Skeletal muscle cell (primary cell): ENCODE measurements at regions not wholly inside any gene's neighbourhood (a gene's known extent, or its start where the extent isn't known, plus 50 kb on each side); places are given as distances from the start of the nearest gene placed in this dataset.
"Not testable (repeated sequence)": the region's sequence is repeated elsewhere in the genome, so short reads cannot be mapped to it uniquely, and the experiment has no call there.

Experiments
- DNase-seq: peaks from one replicate; pipeline ENCODE4 v3.0.0-alpha.2; 2010; ENCODE audit warnings: low read depth
- H3K4me3 ChIP-seq: 2 replicates; pipeline ENCODE4 v1.5.1; 2011; ENCODE audit warnings: low read depth, mild to moderate bottlenecking, control low read depth, low read length, moderate library complexity

GRCh38 chr2:63735931-63736330 is 105.8 kb upstream of the UGP2 start:
- DNase-seq, result no peak
- no peak overlapping the region for H3K4me3 ChIP-seq

- no peak for DNase-seq
- H3K4me3 ChIP-seq, result no peak overlapping the region
Observed at GRCh38 chr2:63736354-63736753, 105.3 kb upstream of the UGP2 start.

GRCh38 chr2:63737081-63737751 is 104.5 kb upstream of the UGP2 start:
- no peak overlapping the region for H3K4me3 ChIP-seq
- DNase-seq, result no peak

- H3K4me3 ChIP-seq, result no peak overlapping the region
- no peak for DNase-seq
Observed at GRCh38 chr2:63738019-63738418, 103.7 kb upstream of the UGP2 start.

DNA sequence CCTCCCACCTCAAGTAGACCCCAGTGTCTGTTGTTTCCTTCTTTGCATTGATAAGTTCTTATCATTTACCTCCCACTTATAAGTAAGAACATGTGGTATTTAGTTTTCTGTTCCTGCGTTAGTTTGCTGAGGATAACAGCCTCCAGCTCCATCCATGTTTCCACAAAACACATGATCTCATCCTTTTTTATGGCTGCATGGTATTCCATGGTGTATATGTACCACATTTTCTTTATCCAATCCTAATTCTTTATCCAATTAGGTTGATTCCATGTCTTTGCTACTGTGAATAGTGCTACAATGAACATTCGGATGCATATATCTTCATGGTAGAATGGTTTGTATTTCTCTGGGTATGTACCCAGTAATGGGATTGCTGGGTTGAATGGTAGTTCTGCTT is 102.5 kb upstream of the UGP2 start:
- not testable (repeated sequence) for DNase-seq, H3K4me3 ChIP-seq

GRCh38 chr2:63740020-63740419 is 101.7 kb upstream of the UGP2 start:
- no peak for DNase-seq
- H3K4me3 ChIP-seq, result no peak overlapping the region

DNA sequence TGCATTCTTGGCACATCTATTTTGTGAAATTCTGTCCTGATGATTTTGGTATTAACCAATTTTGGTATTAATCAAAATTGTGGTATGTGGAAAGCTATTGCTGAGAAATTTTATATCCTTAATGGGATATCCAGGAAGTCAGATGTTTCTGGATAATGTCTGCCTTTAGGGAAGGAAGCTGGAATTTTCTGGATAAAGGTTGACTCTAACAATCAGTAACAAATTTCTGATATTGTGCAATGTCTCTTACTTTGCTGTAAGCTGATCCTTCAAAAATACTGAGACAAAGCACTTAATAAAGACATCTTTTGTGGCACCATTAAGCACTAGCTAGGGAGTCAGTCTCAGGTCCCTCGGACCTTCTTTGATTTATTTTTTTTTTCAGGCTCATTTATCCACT is 100.8 kb upstream of the UGP2 start:
- no peak overlapping the region for H3K4me3 ChIP-seq
- no peak for DNase-seq

DNA sequence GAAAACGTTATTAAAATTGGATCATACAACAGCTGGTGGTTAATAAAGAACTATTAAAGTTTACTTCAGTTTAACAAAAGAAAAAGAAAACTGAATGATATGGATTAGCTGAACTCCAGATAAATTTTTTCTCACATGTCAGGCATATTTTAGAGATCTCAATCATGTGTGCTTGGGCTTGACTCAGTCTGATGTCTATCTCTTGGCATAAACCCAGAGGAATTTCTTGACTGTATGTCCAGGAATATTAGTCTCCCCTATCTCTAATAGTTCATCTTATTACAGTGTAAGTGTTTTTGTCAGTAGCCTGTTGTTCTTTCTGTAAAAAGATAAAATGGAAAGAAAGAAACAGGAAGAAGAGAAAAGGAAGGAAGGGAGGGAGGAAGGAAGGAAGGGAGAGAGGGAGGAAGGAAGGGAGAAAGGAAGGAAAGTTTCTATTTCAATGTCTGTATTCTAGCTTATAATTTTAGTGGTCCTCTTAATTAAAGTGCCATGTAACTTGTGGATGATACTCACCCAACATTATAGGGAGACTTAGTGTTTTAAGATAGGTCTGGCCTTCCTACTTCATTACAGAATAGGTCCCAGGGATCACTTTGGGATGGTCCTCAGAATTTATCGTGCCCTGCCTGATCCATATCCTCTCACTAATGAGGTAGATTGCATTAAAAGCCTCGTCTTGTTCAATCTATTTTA is 99.7 kb upstream of the UGP2 start:
- H3K4me3 ChIP-seq, result no peak overlapping the region
- no peak for DNase-seq

DNA sequence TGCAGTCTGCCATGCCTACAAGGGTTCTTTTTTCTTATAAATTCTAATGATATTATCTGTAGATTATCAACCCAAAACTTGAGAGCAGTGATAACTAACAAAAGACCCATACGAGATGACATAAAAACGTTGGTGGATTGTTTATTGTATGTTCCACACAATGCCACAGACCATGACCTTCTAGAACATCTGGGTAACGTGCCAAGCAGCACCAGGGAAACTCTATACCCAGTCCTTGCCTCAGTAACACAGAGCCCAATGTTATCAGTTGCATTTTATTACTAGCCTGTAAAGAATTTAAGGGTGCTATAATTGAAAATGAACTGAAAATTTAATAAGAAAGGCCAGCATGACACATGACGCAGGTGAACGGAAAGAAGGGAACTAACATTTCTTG is 99.1 kb upstream of the UGP2 start:
- DNase-seq, result no peak
- no peak overlapping the region for H3K4me3 ChIP-seq

GRCh38 chr2:63743170-63743981 is 98.3 kb upstream of the UGP2 start:
- DNase-seq, result no peak
- no peak overlapping the region for H3K4me3 ChIP-seq

DNA sequence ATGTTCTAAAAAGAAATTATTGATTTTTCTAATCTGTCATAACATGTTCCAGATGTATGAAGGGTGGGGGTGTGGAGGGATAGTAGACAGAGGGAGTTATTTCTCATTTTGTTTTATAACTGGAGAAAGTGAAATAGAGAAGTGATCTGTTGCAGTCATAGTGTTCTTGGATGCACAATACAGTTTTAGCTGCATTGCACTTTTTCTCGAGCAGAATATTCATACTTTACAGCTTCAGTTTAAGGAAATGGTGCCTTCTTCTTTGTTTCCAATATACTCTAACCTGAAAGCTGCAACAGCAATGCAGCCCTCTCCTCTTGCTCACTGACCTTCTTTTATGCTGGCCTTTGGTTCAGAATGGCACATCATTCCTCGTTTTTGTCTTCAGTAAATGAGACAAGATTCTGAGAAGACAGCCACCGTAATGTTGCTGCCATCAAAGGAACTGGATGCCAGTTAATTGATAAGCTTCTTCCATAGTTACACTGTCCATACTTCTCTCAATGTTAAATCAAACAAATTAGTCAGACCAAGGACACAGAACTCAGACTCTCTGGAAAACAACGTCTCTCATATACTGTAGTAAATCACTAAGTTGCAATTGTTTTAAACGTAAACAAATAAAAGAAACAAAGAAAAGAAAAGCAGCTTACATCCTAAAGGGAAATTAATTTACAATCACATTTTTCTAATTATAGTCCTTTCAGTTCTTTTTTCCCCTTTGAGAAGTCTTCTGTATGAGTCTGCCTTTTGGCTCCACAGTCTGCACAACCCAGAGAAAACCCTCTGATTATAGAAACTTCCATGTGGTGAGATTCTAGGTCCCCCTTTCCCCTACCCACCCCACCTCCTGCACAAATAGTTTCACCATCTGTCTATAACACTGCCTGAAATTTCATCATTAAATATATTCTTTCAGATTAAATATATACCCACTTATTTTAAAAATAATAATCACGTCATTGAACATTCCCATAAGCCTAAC is 97.4 kb upstream of the UGP2 start:
- no peak for DNase-seq
- no peak overlapping the region for H3K4me3 ChIP-seq

DNA sequence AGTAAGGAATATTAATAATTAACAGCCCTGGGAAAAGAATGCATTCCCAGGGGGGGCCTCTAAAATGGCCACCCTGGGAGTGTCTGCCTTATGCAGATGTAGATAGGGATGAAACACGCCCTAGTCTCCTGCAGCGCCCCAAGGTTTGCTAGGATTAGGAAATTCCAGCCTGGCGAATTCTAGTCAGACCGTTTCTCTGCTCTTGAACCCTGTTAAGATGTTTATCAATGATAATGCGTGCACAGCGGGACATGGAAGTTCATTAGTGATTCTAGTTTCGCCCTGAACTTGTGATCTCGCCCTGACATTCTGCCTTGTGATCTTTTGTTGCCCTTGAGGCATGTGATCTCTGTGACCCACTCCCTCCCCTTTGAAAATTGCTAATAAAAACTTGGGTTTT is 95.1 kb upstream of the UGP2 start:
- not testable (repeated sequence) for H3K4me3 ChIP-seq, DNase-seq

GRCh38 chr2:63751901-63752300 is 89.8 kb upstream of the UGP2 start:
- no peak overlapping the region for H3K4me3 ChIP-seq

DNA sequence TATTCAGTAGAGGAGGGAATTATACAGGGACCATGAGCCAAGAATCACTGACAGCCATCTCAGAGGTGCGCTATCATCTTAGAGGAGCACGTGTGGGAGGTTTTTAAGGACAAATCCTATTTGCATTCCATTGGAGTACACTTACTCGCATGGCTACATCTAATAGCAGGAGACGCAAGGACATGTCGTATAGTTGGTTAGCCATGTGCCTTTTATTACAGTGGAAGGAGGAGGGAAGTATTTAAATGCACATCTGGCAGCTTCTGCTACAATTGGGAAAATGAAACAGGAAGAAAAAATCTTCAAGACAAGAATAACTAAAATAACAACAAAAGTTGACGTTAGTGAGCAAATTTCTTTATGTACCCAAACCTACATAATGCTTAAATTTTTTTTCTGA is 86.5 kb upstream of the UGP2 start:
- DNase-seq, result peak; percentile 27
- no peak overlapping the region for H3K4me3 ChIP-seq

More at GRCh38 chr2:63751901-63752300, 89.8 kb upstream of the UGP2 start:
- no peak for DNase-seq

DNA sequence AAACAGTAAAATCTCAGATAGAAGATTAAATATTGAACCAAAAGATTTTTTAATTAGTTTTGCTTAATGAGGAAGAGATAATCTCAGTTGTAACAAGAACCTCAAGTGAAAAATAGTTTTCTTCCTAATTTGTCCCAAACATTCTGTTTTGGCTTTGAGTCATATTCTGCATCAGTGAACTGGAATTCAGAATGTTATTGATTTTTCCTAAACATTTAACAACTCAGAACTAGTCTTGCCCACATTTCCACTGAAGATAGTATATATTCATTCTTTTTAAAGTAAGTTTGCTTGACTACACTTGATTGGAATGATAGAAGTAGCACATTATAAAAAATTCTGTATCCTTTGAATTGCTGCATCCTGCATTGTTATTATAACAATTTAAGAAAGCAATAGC is 85.7 kb upstream of the UGP2 start:
- H3K4me3 ChIP-seq, result no peak overlapping the region
- DNase-seq, result peak; percentile 29

- DNase-seq, result no peak
Observed at GRCh38 chr2:63763391-63763941, 78.2 kb upstream of the UGP2 start.

DNA sequence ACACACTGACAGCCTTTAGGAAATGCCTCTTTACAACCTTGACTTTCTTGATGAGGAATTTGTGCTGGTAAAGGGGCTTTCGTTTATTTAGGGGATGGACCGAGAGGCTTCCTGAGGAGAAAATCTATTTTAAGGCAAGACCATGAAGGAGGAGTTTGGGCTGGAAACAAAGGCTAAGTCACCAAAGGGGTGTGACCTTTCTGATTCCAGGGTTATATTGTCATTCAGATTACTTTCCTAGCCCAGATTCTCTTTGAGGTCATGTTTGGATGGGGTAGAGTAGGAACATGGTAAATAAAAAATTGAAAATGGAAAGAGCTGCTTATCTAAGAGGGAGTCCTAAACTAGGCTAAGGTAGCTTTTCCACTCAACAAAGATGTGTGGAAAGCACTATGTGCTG is 77.1 kb upstream of the UGP2 start:
- no peak for DNase-seq

More at GRCh38 chr2:63763391-63763941, 78.2 kb upstream of the UGP2 start:
- H3K4me3 ChIP-seq, result no peak overlapping the region

GRCh38 chr2:63765117-63765516 is 76.6 kb upstream of the UGP2 start:
- no peak overlapping the region for H3K4me3 ChIP-seq

More for the DNA sequence above, 77.1 kb upstream of the UGP2 start:
- H3K4me3 ChIP-seq, result no peak overlapping the region

GRCh38 chr2:63767307-63767706 is 74.4 kb upstream of the UGP2 start:
- no peak for DNase-seq
- no peak overlapping the region for H3K4me3 ChIP-seq

More at GRCh38 chr2:63765117-63765516, 76.6 kb upstream of the UGP2 start:
- no peak for DNase-seq
